Endothelial cell of umbilical vein (primary cell): ENCODE measurements at regions not wholly inside any gene's neighbourhood (a gene's known extent, or its start where the extent isn't known, plus 50 kb on each side); places are given as distances from the start of the nearest gene placed in this dataset.

Source experiments
- BruUV-seq: library from RNA; stranded (reverse); fragments of 400-500 nt; replicated peaks from 2 replicates; lab custom pipeline; 2021; lab: Mats Ljungman, UMichigan
- CTCF ChIA-PET: fragments of 300-600, 350-600 bp; sonication (Branson Sonifier 250); formaldehyde crosslinking; loops from one replicate; lab custom pipeline; 2021; ENCODE audit warnings: antibody characterized with exemption, inconsistent platforms; lab: Charles Lee
- POLR2A ChIA-PET: fragments of 300-600, 350-600 bp; sonication (Branson Sonifier 250); formaldehyde crosslinking; loops from one replicate; lab custom pipeline; 2021; ENCODE audit warnings: antibody characterized with exemption, inconsistent platforms; lab: Charles Lee
- DNase-seq: peaks from one replicate; pipeline ENCODE4 v3.0.0-alpha.2; 2011; ENCODE audit warnings: low read depth, low spot score
- FAIRE-seq: peaks from 2 replicates; lab custom pipeline; 2011; peaks lifted over from hg19 to GRCh38; lab: Jason Lieb, UNC
- H2AFZ ChIP-seq: 2 replicates; pipeline ENCODE4 v1.6.0; 2012; ENCODE audit warnings: low read depth, low read length, control low read depth, inconsistent platforms
- H3K27ac ChIP-seq: 2 replicates; pipeline ENCODE4 v1.5.1; 2011; ENCODE audit warnings: low read depth, mild to moderate bottlenecking, control low read depth, low read length, moderate library complexity; ENCODE audit not compliant: insufficient read depth
- H3K27me3 ChIP-seq, 2 experiments: 2 replicates each; pipeline versions ENCODE4 v1.6.0 to v1.6.1; 2011; ENCODE audit warnings: low read length in 2 of 2, mixed read lengths in 1 of 2; ENCODE audit not compliant: control insufficient read depth in 2 of 2, insufficient read depth in 2 of 2
- H3K36me3 ChIP-seq, 2 experiments: 2 replicates in 1 of 2; 3 replicates in 1 of 2; pipeline ENCODE4 v1.5.1; 2011; ENCODE audit warnings: low read length in 2 of 2, mild to moderate bottlenecking in 1 of 2, moderate library complexity in 1 of 2; ENCODE audit not compliant: control insufficient read depth in 2 of 2, insufficient read depth in 2 of 2; ENCODE audit errors: extremely low read depth in 1 of 2
- H3K4me1 ChIP-seq: 3 replicates; pipeline ENCODE4 v1.5.1; 2011; ENCODE audit warnings: mild to moderate bottlenecking, low read length; ENCODE audit not compliant: control insufficient read depth, insufficient read depth; ENCODE audit errors: extremely low read depth
- H3K4me2 ChIP-seq: 2 replicates; pipeline ENCODE4 v1.6.1; 2011; ENCODE audit warnings: low read length, control low read depth, mixed read lengths; ENCODE audit not compliant: insufficient read depth
- H3K4me3 ChIP-seq, 3 experiments: fragments of 200-600 bp in 1 of 3; sonication (generic), shearing (Covaris generic) in 1 of 3; replicated peaks in 1 of 3; 2 replicates each; pipeline ENCODE4 v1.5.1; 2011 to 2016; ENCODE audit warnings: control low read depth in 3 of 3, low read length in 3 of 3, mild to moderate bottlenecking in 2 of 3, inconsistent platforms in 1 of 3, low read depth in 1 of 3, moderate library complexity in 1 of 3; ENCODE audit not compliant: insufficient read depth in 1 of 3
- H3K79me2 ChIP-seq: 2 replicates; pipeline ENCODE4 v1.6.0; 2012; ENCODE audit warnings: low read length, inconsistent platforms; ENCODE audit not compliant: control insufficient read depth, insufficient read depth
- H3K9ac ChIP-seq: replicated peaks from 2 replicates; pipeline ENCODE3; 2011; ENCODE audit warnings: low read length, control low read depth; ENCODE audit not compliant: insufficient read depth; ENCODE audit errors: extremely low read depth
- H3K9me1 ChIP-seq: replicated peaks from 3 replicates; pipeline ENCODE4 v1.6.0; 2011; ENCODE audit warnings: mild to moderate bottlenecking, low read length; ENCODE audit not compliant: control insufficient read depth, insufficient read depth; ENCODE audit errors: extremely low read depth
- H3K9me3 ChIP-seq: replicated peaks from 2 replicates; pipeline ENCODE4 v1.5.1; 2012; ENCODE audit warnings: low read length, inconsistent platforms; ENCODE audit not compliant: control insufficient read depth, insufficient read depth
- H4K20me1 ChIP-seq: replicated peaks from 2 replicates; pipeline ENCODE3; 2011; ENCODE audit warnings: mild to moderate bottlenecking, low read length; ENCODE audit not compliant: control insufficient read depth, insufficient read depth; ENCODE audit errors: extremely low read depth
- EZH2 ChIP-seq: IDR thresholded peaks from 2 replicates; pipeline ENCODE4 v1.6.1; 2012; ENCODE audit warnings: borderline replicate concordance, low read depth, mild to moderate bottlenecking, moderate library complexity, low read length, inconsistent platforms; ENCODE audit not compliant: severe bottlenecking
- FOS ChIP-seq: IDR thresholded peaks from 2 replicates; pipeline ENCODE4 v1.6.1; 2011; ENCODE audit warnings: mild to moderate bottlenecking, low read length, moderate library complexity, borderline replicate concordance; ENCODE audit not compliant: insufficient read depth
- GATA2 ChIP-seq: IDR thresholded peaks from 2 replicates; pipeline ENCODE4 v1.7.0; 2011; ENCODE audit warnings: low read depth, mild to moderate bottlenecking, moderate library complexity, mixed read lengths, low read length; ENCODE audit not compliant: insufficient read length, insufficient read depth
- JUN ChIP-seq: IDR thresholded peaks from 2 replicates; pipeline ENCODE4 v1.6.1; 2011; ENCODE audit warnings: borderline replicate concordance, low read depth; ENCODE audit not compliant: insufficient read length, insufficient read depth
- MYC ChIP-seq: IDR thresholded peaks from one replicate; pipeline ENCODE4 v1.6.1; 2011; ENCODE audit warnings: mild to moderate bottlenecking, low read depth, low read length
- POLR2A ChIP-seq: IDR thresholded peaks from 2 replicates; pipeline ENCODE4 v1.6.1; 2012; ENCODE audit warnings: low read depth, mild to moderate bottlenecking, control low read depth, low read length
- POLR2AphosphoS5 ChIP-seq: IDR thresholded peaks from 2 replicates; pipeline ENCODE4 v1.6.1; 2012; ENCODE audit warnings: low read depth, mild to moderate bottlenecking, control low read depth, low read length, moderate library complexity; ENCODE audit not compliant: insufficient read depth
- dilution Hi-C: fragments of 300-500 bp; cut with MboI; formaldehyde crosslinking; loops from one replicate; pipeline ENCODE4 v1.15.0; 2019; ENCODE audit warnings: low sequenced_read_pairs; ENCODE audit not compliant: extremely low pct_ligation_motif_present
- intact Hi-C: fragments of 100-400 bp; cut with micrococcal nuclease; formaldehyde crosslinking; loops from one replicate; pipeline ENCODE4 v1.10.0; 2022

- peaks cover 21% of the 10 kb centered on the region for H3K79me2 ChIP-seq
- POLR2A ChIA-PET: interaction anchor here (0.7 to 1.4 kb wide), 3 partner anchors 25 to 427 kb away, joined by 3 to 5 read pairs (median 3); no protein-coding TSS in a partner anchor
These were observed 163.0 kb downstream of the MREG start for GRCh38 chr2:215850380-215850779.

DNA sequence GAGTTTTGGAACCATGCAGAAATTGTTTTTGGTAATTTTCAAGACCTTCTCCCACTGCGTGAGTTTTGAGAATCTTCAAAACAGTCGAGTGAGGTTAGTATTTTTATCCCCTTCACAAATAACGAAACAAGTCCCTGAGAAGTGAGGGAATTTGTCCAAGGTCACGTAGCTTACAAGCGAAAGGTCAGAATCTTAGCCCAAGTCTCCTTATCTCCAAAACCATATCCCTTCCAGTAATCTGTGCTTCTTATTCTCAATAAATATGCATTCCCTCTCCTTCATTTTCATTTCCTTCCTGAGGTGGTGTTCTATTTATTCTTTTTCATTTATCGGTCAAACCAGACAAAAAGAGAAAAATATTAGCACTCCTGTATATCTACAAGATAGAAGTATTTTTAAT is 163.6 kb downstream of the MREG start:
- peak; percentile 82 for FAIRE-seq
- H3K4me3 ChIP-seq: no peak overlapping the region
- H2AFZ ChIP-seq: no peak overlapping the region
- DNase-seq: peak; percentile 97
- H3K27me3 ChIP-seq: no peaks in the 10 kb centered on the region
- TF ChIP-seq FOS (no peak), GATA2 (peak; percentile 94), EZH2 (no peak), POLR2A (peak; percentile 55), MYC (no peak), POLR2AphosphoS5 (peak; percentile 65), JUN (peak; percentile 54)
- no peaks in the 10 kb centered on the region for H3K9me3 ChIP-seq
- no peaks in the 10 kb centered on the region for H4K20me1 ChIP-seq
- peak overlapping the region; percentile 98 for H3K9ac ChIP-seq
- peak overlapping the region; percentile 98 for H3K27ac ChIP-seq
- no TSS peak for BruUV-seq
- POLR2A ChIA-PET: interaction anchor here (0.6 kb wide), 1 partner anchor 439 kb away, joined by 3 read pairs; no protein-coding TSS in a partner anchor
- H3K36me3 ChIP-seq: no peaks in the 10 kb centered on the region
- peak overlapping the region; percentile 60 for H3K4me2 ChIP-seq
- dilution Hi-C loops: no loop called here
- H3K4me1 ChIP-seq: peaks cover 62% of the 10 kb centered on the region
- CTCF ChIA-PET: interaction anchor here (1.2 to 1.8 kb wide), 3 partner anchors 24 to 81 kb away, joined by 3 to 6 read pairs (median 3); no protein-coding TSS in a partner anchor
- H3K79me2 ChIP-seq: peaks cover 27% of the 10 kb centered on the region
- H3K9me1 ChIP-seq: no peaks in the 10 kb centered on the region
- intact Hi-C loops: loop anchor here (2.0 to 5.0 kb wide), 5 partner anchors 19 to 1037 kb away; no protein-coding TSS in a partner anchor

More at GRCh38 chr2:215850380-215850779, 163.0 kb downstream of the MREG start:
- peak overlapping the region; percentile 98 for H3K27ac ChIP-seq
- dilution Hi-C loops: no loop called here
- FAIRE-seq: peak; percentile 62
- H3K4me3 ChIP-seq: no peak overlapping the region
- H3K9ac ChIP-seq: peak overlapping the region; percentile 98
- intact Hi-C loops: loop anchor here (2.0 kb wide), 1 partner anchor 18 kb away; no protein-coding TSS in a partner anchor
- H3K36me3 ChIP-seq: no peaks in the 10 kb centered on the region
- H3K4me2 ChIP-seq: peak overlapping the region; percentile 60
- BruUV-seq: no TSS peak
- H3K4me1 ChIP-seq: peaks cover 55% of the 10 kb centered on the region
- no peaks in the 10 kb centered on the region for H4K20me1 ChIP-seq
- H3K27me3 ChIP-seq: no peaks in the 10 kb centered on the region
- TF ChIP-seq GATA2: peak; percentile 17
- no peak for TF ChIP-seq MYC
- no peaks in the 10 kb centered on the region for H3K9me1 ChIP-seq
- peak overlapping the region; percentile 16 for H2AFZ ChIP-seq
- H3K9me3 ChIP-seq: no peaks in the 10 kb centered on the region
- CTCF ChIA-PET: interaction anchor here (0.8 to 1.8 kb wide), 6 partner anchors 9 to 59 kb away, joined by 3 to 6 read pairs (median 4); no protein-coding TSS in a partner anchor
- DNase-seq: peak; percentile 92
